Activated CD4-positive, alpha-beta T cell treated with anti-CD3 and anti-CD28 coated beads for 36 hours (primary cell): ENCODE measurements at regions not wholly inside any gene's neighbourhood (a gene's known extent, or its start where the extent isn't known, plus 50 kb on each side); places are given as distances from the start of the nearest gene placed in this dataset.

Source experiments
- ATAC-seq: fragments of 200-7000 bp; cut with Tn5 transposase; one replicate; pipeline ENCODE4 v1.10.0; 2021; ENCODE audit warnings: mild to moderate bottlenecking, moderate library complexity
- CTCF ChIA-PET: fragments of 350-600 bp; sonication (Branson Sonifier 250); formaldehyde crosslinking; loops from one replicate; lab custom pipeline; 2021; ENCODE audit warnings: antibody characterized with exemption; lab: Charles Lee
- POLR2A ChIA-PET: fragments of 350-600 bp; sonication (Branson Sonifier 250); formaldehyde crosslinking; loops from one replicate; lab custom pipeline; 2021; ENCODE audit warnings: antibody characterized with exemption, inconsistent platforms; lab: Charles Lee
- DNase-seq: peaks from one replicate; pipeline ENCODE4 v3.0.0-alpha.2; 2020
- H3K27ac Mint-ChIP-seq: one replicate; pipeline ENCODE4 v1.8.0; 2021; ENCODE audit warnings: mixed read lengths
- H3K27me3 Mint-ChIP-seq: one replicate; pipeline ENCODE4 v1.8.0; 2021; ENCODE audit warnings: mixed read lengths
- H3K36me3 Mint-ChIP-seq: one replicate; pipeline ENCODE4 v1.8.0; 2021; ENCODE audit warnings: low read depth, mixed read lengths
- H3K4me1 Mint-ChIP-seq: one replicate; pipeline ENCODE4 v1.8.0; 2021; ENCODE audit warnings: mixed read lengths
- H3K4me3 Mint-ChIP-seq: one replicate; pipeline ENCODE4 v1.8.0; 2021; ENCODE audit warnings: mild to moderate bottlenecking, moderate library complexity, mixed read lengths
- H3K9me3 Mint-ChIP-seq: one replicate; pipeline ENCODE4 v1.8.0; 2021; ENCODE audit warnings: low read depth, mixed read lengths
- intact Hi-C, 2 experiments: fragments of 100-400 bp; cut with DNase I in 1 of 2; cut with micrococcal nuclease in 1 of 2; formaldehyde crosslinking; loops; one replicate each; pipeline versions ENCODE4 v1.14.2 to v1.15.1; 2022 to 2024; cut with DNase I, micrococcal nuclease

DNA sequence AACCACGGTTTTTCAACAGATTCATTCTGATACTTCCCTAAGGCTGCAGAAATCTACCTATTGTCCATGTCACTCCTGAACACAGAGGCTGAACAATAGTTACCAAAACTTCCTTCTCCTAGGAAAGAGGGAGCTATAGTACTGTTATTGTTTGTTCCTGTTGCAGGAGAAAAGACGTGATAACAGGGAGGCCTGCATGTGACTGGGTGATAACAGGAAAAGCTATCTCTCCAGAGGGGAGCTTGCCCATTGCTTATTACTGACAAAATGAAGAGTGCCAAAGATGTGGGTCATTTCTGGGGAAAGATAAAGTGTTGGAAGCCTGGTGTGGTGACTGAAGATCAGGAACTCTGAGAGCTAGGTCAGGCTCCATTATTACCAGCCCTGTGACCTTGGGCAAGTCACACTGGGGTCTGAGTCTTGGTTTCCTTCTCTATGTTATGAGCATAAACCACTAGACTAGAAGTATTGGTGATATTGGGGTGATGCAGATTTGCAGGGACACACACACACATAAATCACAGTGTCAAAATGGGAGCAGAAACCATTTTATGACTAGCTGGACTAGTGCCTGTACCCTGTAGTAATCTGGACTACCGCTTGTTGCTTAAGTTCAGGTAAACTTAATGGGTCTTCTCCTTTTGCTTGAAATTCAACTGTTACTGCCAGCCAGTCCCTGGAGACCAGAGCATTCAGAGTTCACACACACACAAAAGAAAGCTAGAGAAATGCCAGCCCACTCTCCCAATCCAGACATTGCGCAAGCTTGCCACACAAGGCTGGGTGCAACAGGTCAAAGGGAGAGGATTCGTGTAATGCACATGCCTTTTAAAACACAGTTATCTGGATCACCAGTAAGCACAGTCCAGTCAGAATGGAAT lies 136.0 kb upstream of the CNR1 start:
- Mint-ChIP-seq H3K4me3 (no peak overlapping the region), H3K27ac (no peak overlapping the region), H3K4me1 (no peaks in the 10 kb centered on the region), H3K9me3 (no peaks in the 10 kb centered on the region), H3K27me3 (peaks cover 5% of the 10 kb centered on the region), H3K36me3 (no peaks in the 10 kb centered on the region)
- ChIA-PET POLR2A (no interaction called here), CTCF (interaction anchor here (0.6 to 0.7 kb wide), 3 partner anchors 10 to 605 kb away, joined by 3 read pairs; no protein-coding TSS in a partner anchor)
- no peak for ATAC-seq
- intact Hi-C loops = no loop called here
- DNase-seq = no peak

DNA sequence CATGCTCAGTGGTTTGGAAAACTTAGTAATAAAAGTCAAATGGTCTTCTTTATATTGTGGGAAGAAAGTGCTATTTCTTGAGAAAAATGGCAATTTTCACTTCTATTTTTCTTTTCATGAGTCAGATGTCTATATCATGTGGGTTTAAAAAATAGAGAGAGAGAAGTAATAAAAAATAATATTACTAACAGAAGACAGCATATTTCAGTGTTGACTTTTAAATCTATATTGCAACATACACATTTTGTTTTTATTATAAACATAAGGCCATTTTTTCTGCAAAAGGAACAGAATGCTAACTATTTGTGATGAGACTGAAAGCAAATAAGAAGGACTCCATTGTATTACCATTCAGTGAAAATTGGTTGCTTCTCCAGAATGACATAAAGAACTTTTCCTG lies 135.1 kb upstream of the CNR1 start:
- H3K27ac Mint-ChIP-seq = no peak overlapping the region
- H3K27me3 Mint-ChIP-seq = peaks cover 5% of the 10 kb centered on the region
- ATAC-seq (no peak), DNase-seq (no peak)
- intact Hi-C loops = no loop called here
- H3K36me3 Mint-ChIP-seq = no peaks in the 10 kb centered on the region
- H3K4me3 Mint-ChIP-seq = no peak overlapping the region
- no peaks in the 10 kb centered on the region for H3K9me3 Mint-ChIP-seq
- ChIA-PET POLR2A (no interaction called here), CTCF (interaction anchor here (0.6 kb wide), 1 partner anchor 290 kb away, joined by 3 read pairs; no protein-coding TSS in a partner anchor)
- H3K4me1 Mint-ChIP-seq = no peaks in the 10 kb centered on the region

GRCh38 chr6:88298066-88298845 lies 132.1 kb upstream of the CNR1 start:
- CTCF ChIA-PET = no interaction called here
- Mint-ChIP-seq H3K27ac (no peak overlapping the region), H3K27me3 (peaks cover 7% of the 10 kb centered on the region), H3K9me3 (no peaks in the 10 kb centered on the region), H3K36me3 (no peaks in the 10 kb centered on the region), H3K4me3 (no peak overlapping the region), H3K4me1 (no peaks in the 10 kb centered on the region)
- intact Hi-C loops = no loop called here
- POLR2A ChIA-PET = no interaction called here
- DNase-seq (no peak), ATAC-seq (no peak)

DNA sequence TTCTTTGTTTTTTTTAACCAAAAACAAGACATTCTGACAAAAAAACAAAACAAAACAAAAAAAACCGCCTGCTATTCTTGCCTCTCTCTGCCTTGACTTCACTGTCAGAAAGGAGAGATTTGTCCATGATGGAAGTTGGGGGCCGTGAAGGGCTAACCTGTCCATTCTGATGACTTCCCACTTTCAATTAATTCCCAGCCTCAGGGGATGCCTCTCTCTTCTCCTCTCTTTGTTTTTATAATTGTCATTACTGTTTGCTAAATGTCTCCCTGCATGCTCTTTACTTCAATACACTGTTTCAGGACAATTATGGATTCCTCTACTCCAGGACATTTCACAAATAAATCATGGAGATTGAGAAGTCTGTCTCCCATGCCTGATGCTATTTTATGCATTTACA lies 130.5 kb upstream of the CNR1 start:
- Mint-ChIP-seq H3K4me1 (no peaks in the 10 kb centered on the region), H3K27ac (no peak overlapping the region), H3K4me3 (no peak overlapping the region), H3K27me3 (peaks cover 2% of the 10 kb centered on the region), H3K9me3 (no peaks in the 10 kb centered on the region), H3K36me3 (no peaks in the 10 kb centered on the region)
- intact Hi-C loops = no loop called here
- CTCF ChIA-PET = no interaction called here
- ATAC-seq (no peak), DNase-seq (no peak)
- POLR2A ChIA-PET = no interaction called here

GRCh38 chr6:88295663-88296062 lies 129.5 kb upstream of the CNR1 start:
- Mint-ChIP-seq H3K4me1 (no peaks in the 10 kb centered on the region), H3K9me3 (no peaks in the 10 kb centered on the region), H3K27ac (no peak overlapping the region), H3K27me3 (peaks cover 2% of the 10 kb centered on the region), H3K36me3 (no peaks in the 10 kb centered on the region), H3K4me3 (no peak overlapping the region)
- POLR2A ChIA-PET = no interaction called here
- DNase-seq = no peak
- intact Hi-C loops = no loop called here
- CTCF ChIA-PET = no interaction called here
- ATAC-seq = no peak

- no peaks in the 10 kb centered on the region for H3K36me3 Mint-ChIP-seq
These were observed 128.6 kb upstream of the CNR1 start for GRCh38 chr6:88294702-88295101.

GRCh38 chr6:88290411-88290810 lies 124.3 kb upstream of the CNR1 start:
- intact Hi-C loops = no loop called here
- H3K27ac Mint-ChIP-seq = no peak overlapping the region
- no peak overlapping the region for H3K4me3 Mint-ChIP-seq
- peaks cover 10% of the 10 kb centered on the region for H3K9me3 Mint-ChIP-seq
- POLR2A ChIA-PET = no interaction called here
- no peak for DNase-seq
- CTCF ChIA-PET = no interaction called here
- H3K27me3 Mint-ChIP-seq = peaks cover 6% of the 10 kb centered on the region
- no peak for ATAC-seq
- no peaks in the 10 kb centered on the region for H3K36me3 Mint-ChIP-seq
- H3K4me1 Mint-ChIP-seq = no peaks in the 10 kb centered on the region

More at GRCh38 chr6:88294702-88295101, 128.6 kb upstream of the CNR1 start:
- Mint-ChIP-seq H3K9me3 (no peaks in the 10 kb centered on the region), H3K4me1 (no peaks in the 10 kb centered on the region), H3K4me3 (no peak overlapping the region), H3K27ac (no peak overlapping the region), H3K27me3 (peaks cover 2% of the 10 kb centered on the region)
- ATAC-seq (no peak), DNase-seq (no peak)
- ChIA-PET POLR2A (no interaction called here), CTCF (no interaction called here)
- intact Hi-C loops = no loop called here

DNA sequence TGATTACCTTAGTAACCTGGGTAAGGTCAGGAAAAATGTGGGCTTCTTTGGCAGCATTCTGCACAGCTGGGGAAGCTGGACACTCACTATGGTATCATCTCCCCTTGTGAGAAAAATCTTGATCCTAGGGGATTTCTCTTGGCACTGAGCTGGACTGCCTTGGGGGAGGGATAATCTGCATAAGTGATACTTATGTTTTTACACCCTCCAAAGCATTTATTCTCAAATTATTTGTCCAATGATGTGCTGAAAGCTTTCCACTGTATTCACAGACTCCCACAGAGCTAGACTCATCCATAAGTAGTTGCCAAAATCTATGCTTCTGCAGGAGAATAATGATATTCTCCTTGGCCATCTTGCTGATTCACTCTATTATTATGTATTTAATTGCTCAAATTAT lies 121.5 kb upstream of the CNR1 start:
- DNase-seq (no peak), ATAC-seq (no peak)
- ChIA-PET CTCF (no interaction called here), POLR2A (no interaction called here)
- H3K27ac Mint-ChIP-seq = no peak overlapping the region
- no peaks in the 10 kb centered on the region for H3K4me1 Mint-ChIP-seq
- intact Hi-C loops = no loop called here
- no peak overlapping the region for H3K4me3 Mint-ChIP-seq
- H3K36me3 Mint-ChIP-seq = no peaks in the 10 kb centered on the region
- peaks cover 5% of the 10 kb centered on the region for H3K27me3 Mint-ChIP-seq
- peaks cover 13% of the 10 kb centered on the region for H3K9me3 Mint-ChIP-seq

DNA sequence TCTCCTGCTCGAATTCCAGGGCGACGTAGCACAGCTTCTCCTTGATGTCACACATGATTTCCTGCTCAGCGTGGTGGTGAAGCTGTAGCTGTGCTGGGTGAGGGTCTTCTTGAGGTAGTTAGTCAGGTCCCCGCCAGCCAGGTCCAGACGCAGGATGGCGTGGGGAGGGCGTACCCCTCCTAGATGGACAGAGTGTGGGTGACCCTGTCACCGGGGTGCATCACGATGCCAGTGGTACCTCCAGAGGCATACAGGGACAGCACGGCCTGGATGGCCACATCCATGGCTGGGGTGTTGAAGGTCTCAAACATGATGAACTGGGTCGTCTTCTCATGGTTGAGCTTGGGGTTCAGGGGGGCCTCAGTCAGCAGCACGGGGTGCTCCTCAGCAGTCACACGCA lies 110.2 kb upstream of the CNR1 start:
- ChIA-PET POLR2A (no interaction called here), CTCF (no interaction called here)
- H3K27me3 Mint-ChIP-seq = no peaks in the 10 kb centered on the region
- no peak overlapping the region for H3K27ac Mint-ChIP-seq
- no peaks in the 10 kb centered on the region for H3K9me3 Mint-ChIP-seq
- intact Hi-C loops = no loop called here
- H3K4me3 Mint-ChIP-seq = no peak overlapping the region
- H3K36me3 Mint-ChIP-seq = no peaks in the 10 kb centered on the region
- no peak for DNase-seq
- ATAC-seq = no peak
- no peaks in the 10 kb centered on the region for H3K4me1 Mint-ChIP-seq

DNA sequence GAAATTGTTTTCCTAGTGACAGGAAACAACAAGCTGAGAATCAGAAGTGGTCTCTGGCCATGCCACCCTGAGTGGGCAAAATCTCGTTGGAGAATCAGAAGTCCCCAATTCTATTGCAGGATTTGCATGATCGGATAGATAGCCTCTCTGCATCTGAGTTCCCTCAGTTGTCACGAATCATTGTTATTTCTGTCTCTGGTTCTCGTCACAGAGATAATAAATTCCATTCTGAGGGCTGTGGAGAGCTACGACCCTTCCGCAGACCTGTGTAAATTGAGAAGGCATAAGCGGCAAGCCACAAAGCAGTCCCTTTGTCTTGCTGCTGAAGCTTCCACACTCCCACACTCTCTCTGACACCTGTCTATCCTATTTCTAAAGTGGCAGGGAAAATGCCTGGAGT lies 102.4 kb upstream of the CNR1 start:
- no peaks in the 10 kb centered on the region for H3K9me3 Mint-ChIP-seq
- ATAC-seq (no peak), DNase-seq (no peak)
- CTCF ChIA-PET = no interaction called here
- no peaks in the 10 kb centered on the region for H3K36me3 Mint-ChIP-seq
- POLR2A ChIA-PET = no interaction called here
- no peaks in the 10 kb centered on the region for H3K4me1 Mint-ChIP-seq
- H3K27ac Mint-ChIP-seq = no peak overlapping the region
- intact Hi-C loops = no loop called here
- peaks cover 10% of the 10 kb centered on the region for H3K27me3 Mint-ChIP-seq
- H3K4me3 Mint-ChIP-seq = no peak overlapping the region

GRCh38 chr6:88266126-88266525 lies 100.0 kb upstream of the CNR1 start:
- Mint-ChIP-seq H3K27me3 (peaks cover 16% of the 10 kb centered on the region), H3K9me3 (no peaks in the 10 kb centered on the region), H3K27ac (no peak overlapping the region), H3K4me3 (no peak overlapping the region), H3K4me1 (no peaks in the 10 kb centered on the region), H3K36me3 (no peaks in the 10 kb centered on the region)
- POLR2A ChIA-PET = no interaction called here
- no peak for DNase-seq
- intact Hi-C loops = no loop called here
- CTCF ChIA-PET = no interaction called here
- no peak for ATAC-seq

DNA sequence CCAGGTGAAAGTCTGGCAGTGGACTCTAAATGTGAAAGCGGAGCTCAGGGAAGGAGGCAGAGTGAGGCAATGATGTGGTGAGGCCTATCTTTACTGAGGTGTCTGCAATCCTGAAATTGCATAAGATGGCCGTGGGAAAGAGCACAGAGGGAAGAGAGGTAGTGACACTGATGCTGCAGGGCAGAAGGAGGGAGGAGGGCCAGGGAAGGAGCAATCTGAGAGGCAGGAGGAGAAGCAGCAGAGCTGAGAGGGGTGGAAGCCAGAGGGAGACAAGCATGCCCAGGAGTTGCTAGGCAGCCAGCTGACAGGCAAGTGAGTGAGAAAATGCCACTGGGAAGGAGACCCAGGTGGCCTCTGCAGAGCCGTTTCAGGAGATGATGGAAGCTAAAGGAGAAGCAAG lies 97.4 kb upstream of the CNR1 start:
- ATAC-seq = no peak
- H3K9me3 Mint-ChIP-seq = no peaks in the 10 kb centered on the region
- H3K27me3 Mint-ChIP-seq = peaks cover 13% of the 10 kb centered on the region
- ChIA-PET POLR2A (no interaction called here), CTCF (interaction anchor here (0.6 kb wide), 1 partner anchor 268 kb away, joined by 5 read pairs; no protein-coding TSS in a partner anchor)
- H3K36me3 Mint-ChIP-seq = no peaks in the 10 kb centered on the region
- H3K4me1 Mint-ChIP-seq = no peaks in the 10 kb centered on the region
- H3K27ac Mint-ChIP-seq = no peak overlapping the region
- intact Hi-C loops = no loop called here
- H3K4me3 Mint-ChIP-seq = no peak overlapping the region
- no peak for DNase-seq
